Effector CD8-positive, alpha-beta T cell (primary cell): ENCODE measurements at regions not wholly inside any gene's neighbourhood (a gene's known extent, or its start where the extent isn't known, plus 50 kb on each side); places are given as distances from the start of the nearest gene placed in this dataset.
"Not testable (repeated sequence)": the region's sequence is repeated elsewhere in the genome, so short reads cannot be mapped to it uniquely, and the experiment has no call there.

Experiments
- DNase-seq: peaks from one replicate; lab custom pipeline; 2025; lab: John Stamatoyannopoulos, UW

GRCh38 chr7:9036080-9036479, 602.7 kb downstream of the NXPH1 start:
- no peak for DNase-seq

GRCh38 chr7:9071160-9071762, 637.9 kb downstream of the NXPH1 start:
- no peak for DNase-seq

GRCh38 chr7:9075774-9076173, 642.4 kb downstream of the NXPH1 start:
- DNase-seq = not testable (repeated sequence)

GRCh38 chr7:9082203-9082602, 648.8 kb downstream of the NXPH1 start:
- DNase-seq = no peak

DNA sequence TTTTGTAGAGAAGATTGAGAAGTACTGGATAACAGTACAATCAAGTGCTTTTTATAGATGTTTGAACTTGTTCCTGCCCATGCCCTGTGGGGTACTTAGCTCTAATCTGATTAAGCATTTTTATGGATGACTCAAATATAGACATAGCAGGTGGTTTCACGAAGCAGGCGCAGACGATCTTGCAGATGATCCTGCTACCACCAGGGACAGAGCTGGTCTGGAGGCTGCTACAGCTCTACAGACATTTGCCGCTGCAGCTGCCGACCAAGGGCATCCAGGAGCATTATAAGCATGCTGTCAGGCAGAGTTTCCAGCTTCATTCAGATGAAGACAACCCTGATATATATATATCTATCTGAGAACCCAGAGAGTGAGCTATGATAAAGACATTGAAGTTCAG, 650.4 kb downstream of the NXPH1 start:
- DNase-seq = no peak

GRCh38 chr7:9091282-9091681, 657.9 kb downstream of the NXPH1 start:
- no peak for DNase-seq

GRCh38 chr7:9097565-9098060, 664.2 kb downstream of the NXPH1 start:
- DNase-seq = no peak

GRCh38 chr7:9100289-9100688, 666.9 kb downstream of the NXPH1 start:
- DNase-seq = no peak

DNA sequence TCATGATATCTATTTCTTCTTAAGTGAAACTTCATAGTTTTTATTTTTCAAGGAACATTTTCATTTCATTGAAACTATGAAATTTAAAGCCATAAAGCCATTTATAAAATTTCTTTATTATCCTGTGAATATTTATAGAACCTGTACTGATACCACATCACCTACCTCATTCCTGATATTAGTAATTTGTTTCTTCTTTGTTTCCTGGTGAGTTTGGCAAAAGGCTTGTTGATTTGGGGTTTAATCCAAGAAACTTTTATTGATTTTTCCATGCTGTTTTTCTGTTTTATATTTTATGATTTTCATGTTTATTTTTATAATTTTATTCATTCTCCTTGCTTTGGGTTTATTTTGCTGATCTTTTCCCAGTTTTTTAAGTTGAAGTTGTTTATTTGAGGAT, 669.4 kb downstream of the NXPH1 start:
- DNase-seq = no peak

DNA sequence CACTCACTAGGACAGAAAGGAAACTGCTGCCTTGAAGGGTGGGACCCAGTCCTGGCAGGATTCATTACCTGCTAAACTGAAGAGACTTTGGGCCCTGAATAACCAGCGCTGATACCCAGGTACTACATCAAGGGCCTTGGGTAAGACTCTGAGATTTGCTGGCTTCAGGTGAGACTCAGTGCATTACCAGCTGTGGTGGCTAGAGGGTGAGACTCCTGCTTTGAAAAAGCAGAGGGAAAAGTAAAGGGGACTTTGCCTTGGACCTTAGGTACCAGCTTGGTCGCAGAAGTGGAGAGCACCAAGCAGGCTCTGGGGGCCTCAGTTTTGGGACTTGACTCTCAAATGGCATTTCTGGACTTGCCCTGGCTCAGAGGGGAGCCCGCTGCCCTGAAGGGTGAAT, 673.3 kb downstream of the NXPH1 start:
- DNase-seq = no peak

- no peak for DNase-seq
These were observed 686.9 kb downstream of the NXPH1 start for GRCh38 chr7:9120331-9120730.

- DNase-seq = no peak
These were observed 690.9 kb downstream of the NXPH1 start for GRCh38 chr7:9124320-9124719.

DNA sequence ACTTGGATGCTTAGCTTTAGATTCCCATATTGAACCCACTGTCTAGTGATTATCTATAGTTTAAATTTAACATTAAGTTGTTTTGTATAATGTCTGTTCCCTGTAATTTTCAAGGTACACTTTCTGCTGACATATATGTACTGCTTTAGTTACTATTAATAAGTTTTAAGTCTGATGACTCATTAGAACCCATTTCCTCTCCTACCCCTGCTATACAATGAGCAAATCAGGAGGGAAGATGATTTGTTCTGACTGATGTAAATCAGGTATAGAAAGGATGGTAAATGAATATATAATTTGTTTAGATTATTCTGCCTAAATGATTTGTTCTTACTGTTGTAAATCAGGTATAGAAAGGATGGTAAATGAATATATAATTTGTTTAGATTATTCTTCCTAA, 691.8 kb downstream of the NXPH1 start:
- DNase-seq = no peak

GRCh38 chr7:9127901-9128300, 694.5 kb downstream of the NXPH1 start:
- DNase-seq = no peak

- DNase-seq = no peak
These were observed 715.3 kb downstream of the NXPH1 start for GRCh38 chr7:9148687-9149086.

GRCh38 chr7:9149499-9150082, 716.2 kb downstream of the NXPH1 start:
- no peak for DNase-seq

DNA sequence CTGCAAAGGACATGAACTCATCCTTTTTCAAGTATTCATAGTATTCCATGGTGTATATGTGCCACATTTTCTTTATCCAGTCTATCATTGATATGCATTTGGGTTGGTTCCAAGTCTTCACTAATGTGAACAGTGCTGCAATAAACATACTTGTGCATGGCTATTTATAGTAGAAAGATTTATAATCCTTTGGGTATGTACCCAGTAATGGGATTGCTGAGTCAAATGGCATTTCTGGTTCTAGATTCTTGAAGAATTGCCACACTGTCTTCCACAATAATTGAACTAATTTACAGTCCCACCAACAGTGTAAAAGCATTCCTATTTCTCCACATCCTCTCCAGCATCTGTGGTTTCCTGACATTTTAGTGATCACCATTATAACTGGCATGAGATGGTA, 730.3 kb downstream of the NXPH1 start:
- DNase-seq = not testable (repeated sequence)

GRCh38 chr7:9175871-9176270, 742.5 kb downstream of the NXPH1 start:
- DNase-seq = no peak

GRCh38 chr7:9181356-9181755, 747.9 kb downstream of the NXPH1 start:
- no peak for DNase-seq

DNA sequence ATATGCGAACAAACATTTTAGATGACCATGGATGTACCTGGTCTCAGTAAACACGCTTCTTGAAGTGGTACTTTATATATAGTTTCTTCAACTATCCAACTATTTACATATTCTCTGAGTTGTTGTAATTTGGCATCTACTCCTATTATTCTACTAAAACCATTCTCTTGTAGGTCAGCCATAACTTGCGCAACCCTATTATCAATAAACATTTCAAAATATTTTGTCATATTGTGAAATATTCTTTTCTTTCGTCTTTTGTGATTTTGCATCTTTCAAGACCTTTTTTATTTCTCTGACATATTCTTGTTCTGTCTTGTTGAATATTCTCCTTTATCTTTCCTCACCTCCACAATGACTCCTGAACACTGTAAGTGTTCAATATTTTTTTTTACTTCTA, 753.3 kb downstream of the NXPH1 start:
- DNase-seq = no peak

DNA sequence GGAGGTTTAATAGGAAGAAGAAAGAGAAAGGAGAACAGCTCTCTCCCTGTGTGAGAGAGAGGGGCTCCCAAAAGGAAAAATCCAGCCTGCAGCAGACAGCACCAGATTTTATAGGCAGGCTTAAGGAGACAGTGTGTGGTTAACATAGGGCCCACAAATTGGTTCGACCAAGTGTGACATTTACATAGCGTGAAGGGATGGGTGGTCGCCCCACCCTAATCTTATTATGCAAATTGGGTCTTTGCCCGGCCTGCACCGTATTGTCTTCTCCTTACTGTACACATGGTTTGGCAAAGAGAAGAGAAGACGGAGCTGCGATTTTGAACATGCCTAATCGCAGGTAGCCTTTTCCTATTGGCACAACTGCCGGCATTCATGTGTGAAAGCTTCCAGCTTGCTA, 756.3 kb downstream of the NXPH1 start:
- DNase-seq = no peak

GRCh38 chr7:9192969-9193368, 759.6 kb downstream of the NXPH1 start:
- DNase-seq = no peak

- DNase-seq = no peak
These were observed 767.2 kb downstream of the NXPH1 start for GRCh38 chr7:9200626-9201025.

- DNase-seq = no peak
These were observed 768.5 kb downstream of the NXPH1 start for GRCh38 chr7:9201928-9202327.
